GM12878 (cell line): ENCODE measurements at regions not wholly inside any gene's neighbourhood (a gene's known extent, or its start where the extent isn't known, plus 50 kb on each side); places are given as distances from the start of the nearest gene placed in this dataset.

ENCODE experiments used
- ATAC-seq: fragments of 200-7000 bp; cut with Tn5 transposase; 3 replicates; pipeline ENCODE4 v1.9.1; 2020; ENCODE audit warnings: mild to moderate bottlenecking, moderate library complexity
- BruUV-seq: library from RNA; stranded (reverse); fragments of 400-500 nt; replicated peaks from 2 replicates; lab custom pipeline; 2021; lab: Mats Ljungman, UMichigan
- CTCF ChIA-PET: fragments of 300-600 bp; sonication (Branson Sonifier 250); formaldehyde crosslinking; extraction: SDS; loops from one replicate; lab custom pipeline; 2021; ENCODE audit warnings: inconsistent platforms; lab: Yijun Ruan, JAX
- POLR2A ChIA-PET: fragments of 350-600 bp; formaldehyde crosslinking; extraction: SDS; loops from one replicate; lab custom pipeline; 2021; ENCODE audit warnings: inconsistent platforms; lab: Charles Lee
- RAD21 ChIA-PET: fragments of 300-600 bp; sonication (Branson Sonifier 250); formaldehyde crosslinking; loops from one replicate; lab custom pipeline; 2023; ENCODE audit warnings: antibody characterized with exemption; ENCODE audit not compliant: unreplicated experiment; lab: Charles Lee
- SMC1A ChIA-PET: fragments of 300-600 bp; sonication (Branson Sonifier 250); formaldehyde crosslinking; loops from one replicate; lab custom pipeline; 2023; ENCODE audit not compliant: unreplicated experiment, uncharacterized antibody; lab: Charles Lee
- DNase-seq: peaks from one replicate; pipeline ENCODE4 v3.0.0-alpha.2; 2011; ENCODE audit warnings: low read depth, low spot score
- FAIRE-seq: peaks from 3 replicates; lab custom pipeline; 2011; peaks lifted over from hg19 to GRCh38; lab: Jason Lieb, UNC
- H2AFZ ChIP-seq: 2 replicates; pipeline ENCODE4 v1.6.0; 2011; ENCODE audit warnings: low read depth, low read length, control low read depth; ENCODE audit not compliant: control insufficient read depth
- H3K27ac ChIP-seq: 2 replicates; pipeline ENCODE4 v1.5.1; 2011; ENCODE audit warnings: control low read depth; ENCODE audit not compliant: control insufficient read depth, insufficient read depth
- H3K27me3 ChIP-seq, 2 experiments: replicated peaks in 1 of 2; 2 replicates each; pipeline versions ENCODE4 v1.6.0 to v1.6.1; 2011; ENCODE audit warnings: low read length in 1 of 2; ENCODE audit not compliant: control insufficient read depth in 2 of 2, insufficient read depth in 2 of 2
- H3K36me3 ChIP-seq, 2 experiments: 2 replicates each; pipeline ENCODE4 v1.5.1; 2011; ENCODE audit warnings: low read length in 1 of 2; ENCODE audit not compliant: control insufficient read depth in 2 of 2, insufficient read depth in 2 of 2
- H3K4me1 ChIP-seq: 2 replicates; pipeline ENCODE4 v1.6.1; 2011; ENCODE audit warnings: mild to moderate bottlenecking, low read length, moderate library complexity, mixed read lengths; ENCODE audit not compliant: control insufficient read depth, insufficient read depth
- H3K4me2 ChIP-seq: 2 replicates; pipeline ENCODE4 v1.6.0; 2011; ENCODE audit warnings: control low read depth; ENCODE audit not compliant: control insufficient read depth, insufficient read depth
- H3K4me3 ChIP-seq: fragments of 200-600 bp; sonication (generic); 2 replicates; pipeline ENCODE4 v1.5.1; 2016
- H3K79me2 ChIP-seq: 2 replicates; pipeline ENCODE4 v1.6.0; 2011; ENCODE audit warnings: low read length; ENCODE audit not compliant: control insufficient read depth, insufficient read depth
- H3K9ac ChIP-seq: 2 replicates; pipeline ENCODE4 v1.8.0; 2011; ENCODE audit warnings: low read length, control low read depth, mixed read lengths; ENCODE audit not compliant: control insufficient read depth, insufficient read depth
- H3K9me3 ChIP-seq: replicated peaks from 3 replicates; pipeline ENCODE4 v1.5.1; 2011; ENCODE audit warnings: mild to moderate bottlenecking, low read length; ENCODE audit not compliant: control insufficient read depth, insufficient read depth
- H4K20me1 ChIP-seq: 2 replicates; pipeline ENCODE4 v1.6.0; 2011; ENCODE audit not compliant: control insufficient read depth, insufficient read depth
- CHD4 ChIP-seq: fragments of 200-600 bp; sonication (generic); IDR thresholded peaks from 2 replicates; pipeline ENCODE4 v1.6.1; 2016; ENCODE audit warnings: mild to moderate bottlenecking
- CREB1 ChIP-seq: IDR thresholded peaks from 2 replicates; pipeline ENCODE4 v1.6.1; 2012; ENCODE audit warnings: low read depth, mild to moderate bottlenecking, inconsistent platforms
- EGR1 ChIP-seq, 2 experiments: IDR thresholded peaks; 1 replicate in 1 of 2; 2 replicates in 1 of 2; pipeline ENCODE4 v1.6.1; 2011 to 2012; ENCODE audit warnings: low read depth in 2 of 2, low read length in 2 of 2, borderline replicate concordance in 1 of 2, mild to moderate bottlenecking in 1 of 2, moderate library complexity in 1 of 2
- MAX ChIP-seq: IDR thresholded peaks from 2 replicates; pipeline ENCODE4 v1.6.1; 2012; ENCODE audit warnings: low read depth, low read length, improper control_type of control experiment
- MXI1 ChIP-seq: fragments of 150-350 bp; IDR thresholded peaks from 2 replicates; pipeline ENCODE4 v1.6.1; 2011; ENCODE audit warnings: low read depth, mild to moderate bottlenecking, inconsistent platforms, low read length, improper control_type of control experiment
- MYB ChIP-seq: fragments of 150-350 bp; IDR thresholded peaks from 2 replicates; pipeline ENCODE4 v1.6.1; 2014; ENCODE audit warnings: mild to moderate bottlenecking, low read depth, low read length, borderline replicate concordance
- NFYA ChIP-seq: IDR thresholded peaks from 2 replicates; pipeline ENCODE4 v1.6.1; 2011; ENCODE audit warnings: low read depth, mild to moderate bottlenecking, low read length, improper control_type of control experiment, borderline replicate concordance
- NR2F1 ChIP-seq: fragments of 450-650 bp; conservative IDR thresholded peaks from 2 replicates; pipeline ENCODE4 v1.6.1; 2017; ENCODE audit warnings: mild to moderate bottlenecking
- RFX5 ChIP-seq: IDR thresholded peaks from 2 replicates; pipeline ENCODE4 v1.6.1; 2011; ENCODE audit warnings: low read depth, low read length, improper control_type of control experiment
- SMAD1 ChIP-seq: fragments of 450-650 bp; IDR thresholded peaks from 2 replicates; pipeline ENCODE4 v1.6.1; 2018; ENCODE audit warnings: mild to moderate bottlenecking, low read depth; ENCODE audit not compliant: partially characterized antibody
- SMC3 ChIP-seq: IDR thresholded peaks from 2 replicates; pipeline ENCODE4 v1.6.1; 2011; ENCODE audit warnings: low read length, improper control_type of control experiment, borderline replicate concordance
- SRF ChIP-seq, 2 experiments: IDR thresholded peaks; 2 replicates each; pipeline ENCODE4 v1.6.1; 2011; ENCODE audit warnings: low read depth in 2 of 2, low read length in 2 of 2, mild to moderate bottlenecking in 1 of 2, moderate library complexity in 1 of 2
- TCF7 ChIP-seq: IDR thresholded peaks from 2 replicates; pipeline ENCODE4 v1.6.1; 2014; ENCODE audit warnings: antibody characterized with exemption, borderline replicate concordance
- WRNIP1 ChIP-seq: IDR thresholded peaks from 2 replicates; pipeline ENCODE4 v1.6.1; 2011; ENCODE audit warnings: low read depth, low read length, improper control_type of control experiment, borderline replicate concordance
- ZBTB33 ChIP-seq: fragments of 450-650 bp; IDR thresholded peaks from 2 replicates; pipeline ENCODE4 v1.6.1; 2017; ENCODE audit warnings: mild to moderate bottlenecking
- ZNF384 ChIP-seq: IDR thresholded peaks from 2 replicates; pipeline ENCODE4 v1.6.1; 2012; ENCODE audit warnings: low read depth, mild to moderate bottlenecking, low read length, improper control_type of control experiment, borderline replicate concordance
- WGBS: methylation state at CpG from one replicate; pipeline ENCODE4 v1.1.6; 2016; ENCODE audit warnings: low lambda C conversion rate; ENCODE audit not compliant: insufficient replicate concordance, insufficient coverage; ENCODE audit errors: missing lambda C conversion rate; 5-methylcytosine and 5-hydroxymethylcytosine counted together
- in situ Hi-C: fragments of 300-500 bp; cut with MboI; formaldehyde crosslinking; loops from 9 replicates; pipeline ENCODE4 v1.14.3; 2018; ENCODE audit warnings: mixed read lengths
- intact Hi-C: fragments of 100-400 bp; cut with micrococcal nuclease; formaldehyde crosslinking; loops from one replicate; pipeline ENCODE4 v1.14.2; 2022; ENCODE audit not compliant: unreplicated experiment

GRCh38 chr11:28463826-28464225 lies 355.6 kb downstream of the METTL15 start:
- in situ Hi-C loops, result no loop called here
- Histone ChIP-seq H3K9me3 (no peaks in the 10 kb centered on the region), H3K27ac (no peak overlapping the region), H3K36me3 (no peaks in the 10 kb centered on the region), H3K4me2 (no peak overlapping the region), H2AFZ (no peak overlapping the region), H3K27me3 (no peaks in the 10 kb centered on the region), H3K9ac (no peak overlapping the region), H4K20me1 (no peaks in the 10 kb centered on the region), H3K4me3 (no peak overlapping the region), H3K4me1 (no peaks in the 10 kb centered on the region), H3K79me2 (no peaks in the 10 kb centered on the region)
- ChIA-PET CTCF (no interaction called here), RAD21 (no interaction called here), SMC1A (interaction anchor here (0.7 to 1.4 kb wide), 2 partner anchors 11 to 24 kb away, joined by 3 to 4 read pairs; no protein-coding TSS in a partner anchor), POLR2A (no interaction called here)
- BruUV-seq, result no TSS peak
- 45% methylated on average over 4 of the region's 4 CpGs for WGBS
- ATAC-seq (no peak), FAIRE-seq (no peak), DNase-seq (no peak)
- TF ChIP-seq NR2F1, result no peak
- no peak for TF ChIP-seq MXI1
- TF ChIP-seq SMC3, result no peak
- TF ChIP-seq TCF7, result no peak
- TF ChIP-seq MYB, result no peak
- no peak for TF ChIP-seq CHD4
- no peak for TF ChIP-seq NFYA
- no peak for TF ChIP-seq WRNIP1
- TF ChIP-seq ZNF384, result no peak
- no peak for TF ChIP-seq SMAD1
- no peak for TF ChIP-seq MAX
- TF ChIP-seq SRF (IDR thresholded peaks at IDR 0.05; ENCODE audit: low read depth in 2 of 2, low read length in 2 of 2), result no peak
- TF ChIP-seq ZBTB33, result no peak
- TF ChIP-seq EGR1 (IDR thresholded peaks at IDR 0.05; ENCODE audit: borderline replicate concordance in 1 of 2, low read depth in 2 of 2, low read length in 2 of 2), result no peak
- TF ChIP-seq CREB1, result no peak
- TF ChIP-seq RFX5, result no peak
- intact Hi-C loops, result no loop called here
